MM.1S (cell line): ENCODE measurements at regions not wholly inside any gene's neighbourhood (a gene's known extent, or its start where the extent isn't known, plus 50 kb on each side); places are given as distances from the start of the nearest gene placed in this dataset.

Experiments
- CTCF ChIP-seq: fragments of 300-600 bp; sonication (generic); IDR thresholded peaks from 2 replicates; pipeline ENCODE4 v1.5.1; 2016; ENCODE audit warnings: antibody characterized with exemption, low read length, mixed read lengths
- EZH2 ChIP-seq: fragments of 300-600 bp; sonication (generic); optimal IDR thresholded peaks from 2 replicates; pipeline ENCODE3; 2017; ENCODE audit warnings: low read depth, mild to moderate bottlenecking, antibody characterized with exemption, low read length, mixed read lengths
- EZH2phosphoT487 ChIP-seq: fragments of 300-600 bp; sonication (generic); IDR thresholded peaks from 2 replicates; pipeline ENCODE4 v1.6.1; 2018; ENCODE audit warnings: antibody characterized with exemption, low read length

GRCh38 chr5:61245936-61246335 lies 83.7 kb upstream of the SMIM15 start:
- TF ChIP-seq EZH2phosphoT487 (no peak), CTCF (no peak), EZH2 (no peak)
